ENCODE measurements at regions not wholly inside any gene's neighbourhood (a gene's known extent, or its start where the extent isn't known, plus 50 kb on each side); places are given as distances from the start of the nearest gene placed in this dataset.

DNA sequence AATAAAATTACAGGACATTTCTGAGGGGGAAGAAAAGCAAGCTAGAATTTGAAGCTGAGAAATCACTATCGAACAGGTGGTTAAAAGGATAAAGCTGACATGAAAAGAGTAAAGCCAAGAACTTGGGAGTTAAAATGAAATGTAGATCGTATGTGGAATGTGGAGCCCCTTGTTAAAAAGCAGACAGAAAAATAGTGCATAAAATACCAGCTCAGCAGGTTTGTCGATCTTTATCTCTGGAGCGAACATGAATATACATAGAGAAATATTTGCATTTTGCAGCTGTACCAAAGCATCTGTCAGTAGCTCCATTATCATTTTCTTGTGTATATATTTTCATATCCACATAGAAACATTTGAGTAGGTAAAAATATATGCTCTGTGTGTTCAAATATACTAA lies 73.6 kb upstream of the CDC42BPA start:
- H3K27me3 Mint-ChIP-seq, result peaks cover 3% of the 10 kb centered on the region
- no peaks in the 10 kb centered on the region for H3K36me3 Mint-ChIP-seq
- no peak overlapping the region for H3K27ac Mint-ChIP-seq
- H3K4me1 Mint-ChIP-seq, result no peaks in the 10 kb centered on the region
- no peak for DNase-seq (ENCODE audit: low spot score in 2 of 2)
- ATAC-seq (ENCODE audit: low read depth), result no peak
- no peak overlapping the region for H3K4me3 Mint-ChIP-seq
- no peaks in the 10 kb centered on the region for H3K9me3 Mint-ChIP-seq

DNA sequence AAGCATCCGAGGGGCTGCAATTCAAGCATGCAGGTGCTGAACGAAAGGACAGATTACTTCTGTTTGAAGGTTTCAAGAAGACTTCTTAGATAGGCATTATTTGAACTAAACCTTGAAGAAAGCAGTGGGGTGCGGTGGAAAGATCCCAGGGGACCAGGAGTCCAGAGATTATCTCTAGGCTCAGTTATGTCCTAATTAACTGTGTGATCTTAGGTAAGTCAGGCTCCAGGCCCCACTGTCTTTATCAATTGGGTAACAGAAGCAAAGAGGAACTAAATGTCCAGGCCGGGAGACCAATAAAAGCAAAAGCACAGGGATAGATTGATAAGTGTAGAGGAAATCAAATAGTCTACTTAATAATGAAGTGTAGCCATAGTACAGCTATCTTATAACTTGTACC lies 72.9 kb upstream of the CDC42BPA start:
- DNase-seq (ENCODE audit: low spot score in 2 of 2), result no peak
- Mint-ChIP-seq H3K36me3 (no peaks in the 10 kb centered on the region), H3K4me1 (no peaks in the 10 kb centered on the region), H3K9me3 (no peaks in the 10 kb centered on the region), H3K27me3 (no peaks in the 10 kb centered on the region), H3K4me3 (no peak overlapping the region), H3K27ac (no peak overlapping the region)
- ATAC-seq (ENCODE audit: low read depth), result no peak

DNA sequence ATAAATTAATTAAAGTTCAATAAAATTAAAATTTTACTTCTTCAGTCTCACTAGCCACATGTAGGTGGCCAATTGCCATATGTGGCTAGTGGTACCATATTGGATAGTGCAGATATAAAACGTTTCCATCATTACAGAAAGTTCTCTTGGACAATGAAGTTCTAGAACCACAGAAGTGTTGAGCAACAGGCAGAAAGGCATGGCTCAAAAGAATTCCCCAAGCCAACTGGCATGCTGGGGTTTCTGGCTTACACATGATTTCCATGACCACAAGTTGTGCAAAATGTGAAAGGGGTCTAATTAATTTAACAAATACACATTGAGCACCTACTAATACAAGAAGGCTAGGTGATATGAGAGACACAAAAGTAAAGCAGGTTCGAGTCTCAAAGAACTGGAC lies 72.2 kb upstream of the CDC42BPA start:
- Mint-ChIP-seq H3K27me3 (peaks cover 2% of the 10 kb centered on the region), H3K36me3 (no peaks in the 10 kb centered on the region), H3K9me3 (no peaks in the 10 kb centered on the region), H3K4me1 (no peaks in the 10 kb centered on the region), H3K27ac (no peak overlapping the region), H3K4me3 (no peak overlapping the region)
- no peak for ATAC-seq (ENCODE audit: low read depth)
- no peak for DNase-seq (ENCODE audit: low spot score in 2 of 2)

DNA sequence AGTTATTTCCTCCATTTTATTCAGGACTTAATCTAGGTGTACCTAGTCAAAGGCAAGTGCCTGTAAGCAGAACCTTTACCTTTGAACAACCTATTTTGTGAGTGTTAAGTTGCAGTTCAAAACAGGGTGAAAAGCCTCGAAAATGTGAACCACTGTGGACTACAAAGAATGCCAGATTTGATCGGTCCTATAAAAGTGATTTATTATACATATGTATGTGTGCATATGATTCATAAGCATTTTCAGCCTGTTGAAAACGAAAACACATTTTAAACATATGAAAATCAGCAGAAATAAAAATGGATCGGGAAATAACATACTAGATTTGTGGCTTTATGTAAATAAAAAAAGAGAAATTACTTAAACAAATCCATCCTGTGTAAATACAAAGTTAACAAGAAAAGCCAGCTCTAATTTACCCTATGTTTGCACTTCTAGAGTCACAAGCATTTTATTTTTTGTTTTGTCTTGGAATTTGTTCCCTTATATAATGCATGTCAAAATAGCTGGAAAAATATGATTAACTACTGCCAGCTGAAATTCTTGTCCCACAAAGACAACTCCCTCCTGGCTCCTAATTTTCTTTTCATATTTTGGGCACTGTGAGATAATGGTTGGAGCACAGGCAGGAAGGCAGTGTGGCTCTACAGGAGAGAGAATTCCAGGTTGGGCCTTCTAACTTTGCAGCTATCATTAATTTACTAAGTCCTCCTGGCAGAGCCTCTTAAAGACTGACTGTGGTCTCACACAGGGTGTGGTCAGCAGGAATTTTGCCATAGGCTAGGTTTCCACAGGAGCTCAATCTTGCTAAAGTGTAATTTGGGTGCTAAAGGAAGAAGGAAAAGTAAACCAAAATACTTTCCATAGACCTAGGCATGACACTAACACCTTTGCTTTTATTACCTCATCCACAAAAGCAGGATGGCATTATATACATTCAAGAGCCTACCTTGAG lies 70.2 kb upstream of the CDC42BPA start:
- no peak for DNase-seq (ENCODE audit: low spot score in 2 of 2)
- H3K27me3 Mint-ChIP-seq, result peaks cover 5% of the 10 kb centered on the region
- no peaks in the 10 kb centered on the region for H3K4me1 Mint-ChIP-seq
- ATAC-seq (ENCODE audit: low read depth), result no peak
- no peaks in the 10 kb centered on the region for H3K9me3 Mint-ChIP-seq
- no peaks in the 10 kb centered on the region for H3K36me3 Mint-ChIP-seq
- no peak overlapping the region for H3K27ac Mint-ChIP-seq
- H3K4me3 Mint-ChIP-seq, result no peak overlapping the region

DNA sequence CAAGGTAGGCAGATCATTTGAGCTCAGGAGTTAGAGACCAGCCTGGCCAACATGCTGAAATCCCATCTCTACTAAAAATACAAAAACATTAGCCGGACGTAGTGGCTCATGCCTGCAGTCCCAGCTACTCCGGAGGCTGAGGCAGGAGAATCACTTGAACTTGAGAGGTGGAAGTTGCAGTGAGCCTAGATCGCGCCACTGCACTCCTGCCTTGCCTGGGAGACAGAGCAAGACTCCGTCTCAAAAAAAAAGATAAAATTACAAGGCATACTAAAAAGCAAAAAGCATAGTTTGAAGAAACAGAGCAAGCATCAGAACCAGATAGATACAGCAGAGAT lies 61.2 kb upstream of the CDC42BPA start:
- Mint-ChIP-seq H3K4me1 (no peaks in the 10 kb centered on the region), H3K36me3 (no peaks in the 10 kb centered on the region), H3K4me3 (no peak overlapping the region), H3K27me3 (peaks cover 11% of the 10 kb centered on the region), H3K9me3 (no peaks in the 10 kb centered on the region), H3K27ac (no peak overlapping the region)
- no peak for DNase-seq (ENCODE audit: low spot score in 2 of 2)
- ATAC-seq (ENCODE audit: low read depth), result no peak

DNA sequence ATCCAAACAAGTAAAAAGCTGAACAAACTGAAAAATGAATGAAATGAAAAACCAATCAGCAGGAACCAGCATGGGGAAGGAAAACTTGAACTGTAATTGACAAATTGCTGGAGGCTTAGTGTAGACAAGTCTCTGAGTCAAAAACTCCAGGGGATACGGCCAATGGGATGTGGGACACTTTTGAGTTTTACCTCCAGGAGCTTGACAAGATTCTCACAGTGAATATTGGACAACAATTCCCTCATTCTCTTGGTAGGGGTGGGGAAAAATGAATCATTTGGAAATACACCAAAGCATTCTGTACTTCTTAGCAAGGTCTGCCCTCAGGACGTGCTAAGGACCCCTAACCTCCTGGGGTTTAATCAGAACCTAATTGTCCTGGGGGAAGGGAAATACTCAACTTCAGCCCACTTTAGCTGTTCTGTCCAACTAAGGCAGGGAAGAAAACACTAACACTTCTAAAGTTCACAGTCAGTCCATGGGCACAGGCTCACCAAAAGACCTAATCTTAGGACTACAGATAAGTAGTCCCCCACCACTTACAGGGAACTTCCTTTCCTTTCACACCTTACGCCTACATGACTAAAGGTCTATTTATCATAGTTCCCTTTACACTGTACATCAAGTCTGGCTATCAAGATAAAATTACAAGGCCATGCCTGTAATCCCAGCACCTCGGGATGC lies 60.7 kb upstream of the CDC42BPA start:
- Mint-ChIP-seq H3K27ac (no peak overlapping the region), H3K4me1 (no peaks in the 10 kb centered on the region), H3K9me3 (no peaks in the 10 kb centered on the region), H3K4me3 (no peak overlapping the region), H3K36me3 (no peaks in the 10 kb centered on the region), H3K27me3 (peaks cover 11% of the 10 kb centered on the region)
- ATAC-seq (ENCODE audit: low read depth), result no peak
- no peak for DNase-seq (ENCODE audit: low spot score in 2 of 2)

DNA sequence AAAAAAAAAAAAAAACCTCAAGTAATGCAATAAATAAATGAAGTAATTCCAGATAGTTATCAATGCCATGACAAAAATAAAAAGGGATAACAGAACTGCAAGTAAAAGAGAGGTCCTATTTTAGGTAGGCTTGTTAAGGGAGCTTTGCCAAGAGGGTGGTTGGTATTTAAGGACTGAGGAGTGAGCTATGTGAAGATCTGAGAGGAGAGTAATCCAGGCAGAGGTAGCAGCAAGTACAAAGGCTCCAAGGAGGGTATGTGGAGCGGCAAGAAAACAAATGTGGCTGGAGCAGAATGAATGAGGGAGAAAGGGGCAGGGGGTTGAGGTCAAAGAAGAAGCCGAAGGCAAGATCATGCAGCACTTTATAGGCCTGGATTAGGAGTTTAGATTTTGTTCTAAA lies 59.9 kb upstream of the CDC42BPA start:
- H3K36me3 Mint-ChIP-seq, result no peaks in the 10 kb centered on the region
- peaks cover 11% of the 10 kb centered on the region for H3K27me3 Mint-ChIP-seq
- H3K27ac Mint-ChIP-seq, result no peak overlapping the region
- H3K4me1 Mint-ChIP-seq, result no peaks in the 10 kb centered on the region
- DNase-seq (ENCODE audit: low spot score in 2 of 2) (no peak), ATAC-seq (ENCODE audit: low read depth) (no peak)
- no peaks in the 10 kb centered on the region for H3K9me3 Mint-ChIP-seq
- no peak overlapping the region for H3K4me3 Mint-ChIP-seq

DNA sequence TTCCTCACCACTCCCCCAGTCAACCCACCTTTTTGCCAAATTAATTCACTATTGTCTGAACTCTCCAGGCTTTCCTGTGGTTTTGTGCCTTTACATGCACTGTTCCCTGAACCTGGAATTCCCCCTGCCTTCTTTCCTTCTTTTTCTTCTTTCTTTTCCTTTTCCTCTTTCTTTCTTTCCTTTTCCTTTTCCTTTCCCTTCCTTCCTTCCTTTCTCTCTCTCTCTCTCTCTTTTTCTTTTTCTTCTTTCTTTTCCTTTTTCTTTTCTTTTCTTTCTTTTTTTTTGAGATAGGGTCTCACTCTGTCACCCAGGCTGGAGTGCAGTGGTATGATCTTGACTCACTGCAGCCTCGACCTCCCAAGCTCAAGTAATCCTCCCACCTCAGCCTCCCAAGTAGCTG lies 56.6 kb upstream of the CDC42BPA start:
- Mint-ChIP-seq H3K27ac (no peak overlapping the region), H3K4me3 (no peak overlapping the region), H3K9me3 (no peaks in the 10 kb centered on the region), H3K36me3 (no peaks in the 10 kb centered on the region), H3K4me1 (no peaks in the 10 kb centered on the region), H3K27me3 (peaks cover 6% of the 10 kb centered on the region)
- DNase-seq (ENCODE audit: low spot score in 2 of 2), result no peak
- no peak for ATAC-seq (ENCODE audit: low read depth)

DNA sequence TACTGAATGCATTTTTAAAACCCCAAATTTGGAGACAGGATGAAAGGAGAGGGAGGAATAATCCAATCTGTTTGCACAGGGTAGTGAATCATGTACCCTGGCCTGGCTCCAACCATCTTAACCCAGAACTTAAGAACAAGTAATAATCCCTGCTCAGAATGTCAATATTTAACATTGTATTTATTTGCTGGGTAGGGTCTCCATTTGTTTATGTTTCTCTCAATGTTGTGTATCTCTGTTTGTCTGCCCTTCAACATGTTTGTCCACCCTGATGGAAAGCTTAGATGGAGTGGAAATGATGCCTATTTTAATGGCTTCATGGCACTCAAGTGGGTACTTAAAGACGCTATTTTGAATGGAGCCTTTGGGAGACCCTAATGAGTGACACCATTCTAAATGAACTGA lies 54.4 kb upstream of the CDC42BPA start:
- H3K36me3 Mint-ChIP-seq, result no peaks in the 10 kb centered on the region
- ATAC-seq (ENCODE audit: low read depth), result no peak
- H3K4me1 Mint-ChIP-seq, result no peaks in the 10 kb centered on the region
- DNase-seq (ENCODE audit: low spot score in 2 of 2), result no peak
- peaks cover 4% of the 10 kb centered on the region for H3K27me3 Mint-ChIP-seq
- H3K9me3 Mint-ChIP-seq, result no peaks in the 10 kb centered on the region
- no peak overlapping the region for H3K4me3 Mint-ChIP-seq
- H3K27ac Mint-ChIP-seq, result no peak overlapping the region

DNA sequence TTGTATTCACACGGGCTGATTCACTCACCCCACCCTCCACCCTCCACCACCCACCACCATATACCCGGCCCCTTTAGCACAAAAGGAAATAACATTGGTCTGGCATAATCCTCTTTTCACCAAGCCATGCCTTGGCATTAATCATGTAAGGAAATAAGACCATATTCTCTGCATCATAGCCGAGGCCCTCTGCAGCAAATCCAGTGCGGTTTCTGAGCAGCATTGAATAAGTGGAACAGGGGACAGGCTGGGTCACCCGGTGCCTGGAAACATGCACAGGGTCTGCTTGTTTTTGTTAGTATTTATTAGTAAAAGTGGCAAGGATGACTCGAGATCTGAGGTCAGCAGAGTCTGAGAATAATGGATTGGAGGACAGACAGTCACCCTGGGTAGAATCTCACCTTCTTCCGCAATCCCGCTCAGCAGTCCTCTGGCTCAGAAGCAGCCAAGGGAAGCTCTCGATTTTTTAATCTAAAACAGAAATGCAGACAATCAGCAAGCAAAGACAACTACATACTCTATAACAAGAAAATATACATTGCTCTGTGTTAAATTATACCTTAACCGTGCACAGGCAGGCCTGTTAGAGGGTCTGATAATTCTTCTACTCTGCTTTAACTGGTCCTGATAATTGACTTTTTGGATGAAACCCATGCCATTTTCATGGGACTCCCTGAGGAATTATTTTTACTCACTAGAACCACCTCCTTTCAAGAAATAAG lies 52.4 kb upstream of the CDC42BPA start:
- Mint-ChIP-seq H3K27me3 (peaks cover 1% of the 10 kb centered on the region), H3K36me3 (no peaks in the 10 kb centered on the region), H3K27ac (no peak overlapping the region), H3K4me1 (no peaks in the 10 kb centered on the region), H3K4me3 (no peak overlapping the region), H3K9me3 (no peaks in the 10 kb centered on the region)
- ATAC-seq (ENCODE audit: low read depth), result no peak
- DNase-seq (ENCODE audit: low spot score in 2 of 2), result no peak

DNA sequence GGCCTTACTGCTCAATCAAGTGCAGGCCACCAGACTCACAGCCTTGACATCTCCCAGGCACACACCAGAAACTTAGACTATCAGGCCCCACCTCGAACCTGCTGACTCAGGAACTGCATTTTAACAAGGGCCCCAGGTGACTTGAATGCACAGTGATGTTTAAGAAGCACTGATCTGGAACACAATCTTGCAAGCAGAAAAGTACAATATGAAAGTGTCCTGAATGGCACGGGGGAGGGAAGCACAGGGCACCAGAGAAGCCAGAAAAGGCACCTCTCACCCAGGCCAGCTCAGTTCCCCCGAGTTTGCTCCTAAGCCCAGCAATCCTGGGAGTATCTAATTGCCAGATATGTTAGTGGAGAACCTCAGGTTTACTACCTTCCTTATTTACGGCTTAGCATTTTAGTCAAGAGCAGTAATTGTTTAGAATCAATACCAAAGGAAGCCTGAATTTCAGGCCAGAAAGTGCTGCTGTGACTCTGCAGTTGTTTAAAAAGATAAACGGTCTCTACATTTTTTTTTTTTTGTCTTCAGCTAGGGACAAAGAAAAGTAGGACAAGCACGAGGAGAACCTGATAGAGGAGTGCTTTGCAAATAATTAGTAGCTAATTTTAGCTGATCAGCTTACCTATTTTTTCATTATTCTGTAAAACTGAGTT lies 50.9 kb upstream of the CDC42BPA start:
- no peaks in the 10 kb centered on the region for H3K9me3 Mint-ChIP-seq
- no peak overlapping the region for H3K4me3 Mint-ChIP-seq
- H3K4me1 Mint-ChIP-seq, result no peaks in the 10 kb centered on the region
- DNase-seq (ENCODE audit: low spot score in 2 of 2) (no peak), ATAC-seq (ENCODE audit: low read depth) (no peak)
- H3K27ac Mint-ChIP-seq, result no peak overlapping the region
- no peaks in the 10 kb centered on the region for H3K36me3 Mint-ChIP-seq
- peaks cover 1% of the 10 kb centered on the region for H3K27me3 Mint-ChIP-seq

Measured in memory B cell (primary cell).